Esophagus muscularis mucosa (tissue), 3 donors: ENCODE measurements at regions not wholly inside any gene's neighbourhood (a gene's known extent, or its start where the extent isn't known, plus 50 kb on each side); places are given as distances from the start of the nearest gene placed in this dataset.

Experiments used
- CTCF ChIP-seq, 3 experiments: fragments of 200-600 bp in 2 of 3; fragments of 450-650 bp in 1 of 3; sonication (generic) in 2 of 3; IDR thresholded peaks; one replicate each; pipeline ENCODE4 v1.5.1; 2017 to 2019; ENCODE audit warnings: antibody characterized with exemption in 3 of 3, mild to moderate bottlenecking in 2 of 3, moderate library complexity in 1 of 3
- POLR2A ChIP-seq: fragments of 450-650 bp; IDR thresholded peaks from one replicate; pipeline ENCODE4 v1.6.1; 2017; ENCODE audit warnings: antibody characterized with exemption, moderate library complexity, mild to moderate bottlenecking, low read depth
- POLR2AphosphoS5 ChIP-seq, 2 donors: sonication (generic); formaldehyde crosslinking; IDR thresholded peaks; one replicate each; pipeline ENCODE4 v1.6.1; 2017; ENCODE audit warnings: antibody characterized with exemption in 2 of 2

- TF ChIP-seq CTCF (IDR thresholded peaks at IDR 0.05) (no peak), POLR2AphosphoS5 (IDR thresholded peaks at IDR 0.05) (no peak), POLR2A (no peak)
Measured at GRCh38 chr2:30371028-30371689, 75.9 kb upstream of the LCLAT1 start.
